ENCODE measurements at regions not wholly inside any gene's neighbourhood (a gene's known extent, or its start where the extent isn't known, plus 50 kb on each side); places are given as distances from the start of the nearest gene placed in this dataset.

GRCh38 chr5:102036927-102037326 is 259.2 kb downstream of the SLCO4C1 start:
- H2AK5ac ChIP-seq (ENCODE audit: insufficient read length, low read length), result no peak overlapping the region
- no peaks in the 10 kb centered on the region for H3K9me3 ChIP-seq (ENCODE audit: control insufficient read depth, low read depth, low read length)
- H3K79me1 ChIP-seq (ENCODE audit: insufficient read depth, low read depth, low read length, poor library complexity, severe bottlenecking), result no peaks in the 10 kb centered on the region
- H4K91ac ChIP-seq (ENCODE audit: insufficient read length, low read depth, low read length), result no peak overlapping the region
- no peak overlapping the region for H3K4ac ChIP-seq (ENCODE audit: low read depth, low read length)
- H3K27ac Mint-ChIP-seq, result no peak overlapping the region
- no peak overlapping the region for H3K27ac ChIP-seq (ENCODE audit: insufficient read length, low read depth, low read length)
- H2BK20ac ChIP-seq (ENCODE audit: low read depth, low read length, poor library complexity, severe bottlenecking), result no peak overlapping the region
- no peak for DNase-seq
- no peak overlapping the region for H3K9ac ChIP-seq (ENCODE audit: extremely low read depth, insufficient read length, low read length)
- no peak overlapping the region for H2BK12ac ChIP-seq (ENCODE audit: insufficient read length, low read depth, low read length)
- H3K4me2 ChIP-seq (ENCODE audit: insufficient read depth, insufficient read length, low read length), result no peak overlapping the region
- no peak overlapping the region for H3K4me3 Mint-ChIP-seq
- H3K79me2 ChIP-seq (ENCODE audit: insufficient read depth, low read length), result no peaks in the 10 kb centered on the region
- no peak overlapping the region for H2BK15ac ChIP-seq (ENCODE audit: low read depth, low read length)
- H3T11ph ChIP-seq (ENCODE audit: low read length), result no peak overlapping the region
- H3K4me1 Mint-ChIP-seq, result peaks cover 6 to 8% of the 10 kb centered on the region in 2 experiments
- no peaks in the 10 kb centered on the region for H3K23me2 ChIP-seq (ENCODE audit: insufficient read length, low read depth, low read length, poor library complexity, severe bottlenecking)
- no peak overlapping the region for H3K23ac ChIP-seq (ENCODE audit: insufficient read length, low read depth, low read length)
- H3K27me3 ChIP-seq (ENCODE audit: insufficient read depth, low read length), result no peaks in the 10 kb centered on the region
- no peak for TF ChIP-seq CTCF (conservative IDR thresholded peaks at IDR 0.05)
- no peak overlapping the region for H2BK5ac ChIP-seq (ENCODE audit: insufficient read length, low read length)
- H3K36me3 Mint-ChIP-seq (ENCODE audit: insufficient read depth in 1 of 3, low read depth in 3 of 3), result no peaks in the 10 kb centered on the region
- H3K4me1 ChIP-seq (ENCODE audit: insufficient read depth, low read length), result no peaks in the 10 kb centered on the region; the same call in 1 of the 2 replicates
- no peaks in the 10 kb centered on the region for H3K9me3 Mint-ChIP-seq
- no peak overlapping the region for H2AFZ ChIP-seq (ENCODE audit: low read length)
- no peak overlapping the region for H2BK120ac ChIP-seq (ENCODE audit: low read depth, low read length, poor library complexity, severe bottlenecking)
- no peak overlapping the region for H3K14ac ChIP-seq (ENCODE audit: insufficient read depth, low read length)
- H4K20me1 ChIP-seq (ENCODE audit: control insufficient read depth, insufficient read depth, insufficient read length), result no peaks in the 10 kb centered on the region
- H4K5ac ChIP-seq (ENCODE audit: insufficient read length, low read depth, low read length), result no peak overlapping the region
- H4K8ac ChIP-seq (replicated peaks; ENCODE audit: insufficient read length, low read depth, low read length), result no peak overlapping the region
- no peak overlapping the region for H3K18ac ChIP-seq (ENCODE audit: insufficient read length, low read depth, low read length)
- no peaks in the 10 kb centered on the region for H3K27me3 Mint-ChIP-seq (ENCODE audit: low read depth)
- H3K56ac ChIP-seq (ENCODE audit: insufficient read length, low read depth, low read length), result no peak overlapping the region

All from H9 (cell line).